ENCODE measurements at regions not wholly inside any gene's neighbourhood (a gene's known extent, or its start where the extent isn't known, plus 50 kb on each side); places are given as distances from the start of the nearest gene placed in this dataset.

DNA sequence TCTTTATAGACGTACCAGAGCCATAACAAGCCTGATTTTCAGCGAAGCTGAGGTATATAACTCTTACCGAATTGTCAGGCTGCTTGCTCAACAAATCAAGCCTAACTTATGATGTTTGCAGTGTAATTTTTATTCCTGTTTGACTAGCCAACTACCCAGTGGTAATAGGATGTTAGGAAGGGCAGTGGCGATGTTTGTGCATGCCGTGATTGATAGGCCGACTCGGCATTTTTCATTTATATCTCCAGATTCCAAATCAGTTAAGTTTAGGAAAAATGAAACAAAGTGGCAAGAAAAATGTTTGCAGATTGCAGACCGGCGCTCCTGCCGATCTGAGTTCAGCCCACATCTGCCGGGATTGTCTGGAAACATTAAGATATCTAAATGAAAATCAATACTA, 401.6 kb upstream of the ZNF507 start:
- WGBS, 2 donors: 41 to 57% methylated on average over 11 of the region's 11 CpGs
- H3K4me1 ChIP-seq (ENCODE audit: control insufficient read depth in 2 of 2, insufficient read depth in 2 of 2, low read length in 1 of 2): no peaks in the 10 kb centered on the region
- no peak overlapping the region for H3K27ac ChIP-seq (ENCODE audit: low read depth in 2 of 2, low read length in 1 of 2)
- H3K27me3 ChIP-seq (ENCODE audit: control insufficient read depth in 1 of 2, insufficient read depth in 2 of 2, low read length in 2 of 2): no peaks in the 10 kb centered on the region
- no peaks in the 10 kb centered on the region for H3K36me3 ChIP-seq (ENCODE audit: control insufficient read depth in 2 of 2, insufficient read depth in 2 of 2, low read length in 1 of 2)
- no peak overlapping the region for H3K4me3 ChIP-seq (ENCODE audit: low read depth in 1 of 2, low read length in 2 of 2)
- H3K9me3 ChIP-seq (ENCODE audit: control insufficient read depth in 2 of 2, insufficient read depth in 1 of 2, low read depth in 1 of 2, low read length in 1 of 2): peaks cover 1 to 8% of the 10 kb centered on the region in 2 donors

DNA sequence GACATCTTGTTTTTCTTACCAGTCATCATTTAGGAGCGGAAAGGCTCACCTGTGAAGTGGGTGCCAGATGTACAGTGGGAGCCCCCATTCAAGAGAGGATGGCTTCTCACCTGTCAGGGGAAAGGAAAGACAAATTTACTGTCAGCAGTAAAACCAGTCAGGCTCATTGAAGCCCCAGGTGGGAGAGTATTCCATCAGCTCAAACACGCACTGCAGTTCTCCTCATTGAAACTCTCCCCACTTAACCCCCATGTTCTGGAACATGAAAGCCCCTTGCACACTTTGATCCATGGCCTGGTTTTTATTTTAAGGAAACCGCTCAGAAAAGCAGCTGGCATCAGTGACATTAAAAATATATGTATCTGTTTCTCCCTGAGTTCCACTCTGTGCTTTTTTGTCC, 401.1 kb upstream of the ZNF507 start:
- H3K27ac ChIP-seq (ENCODE audit: low read depth in 2 of 2, low read length in 1 of 2): no peak overlapping the region
- H3K27me3 ChIP-seq (ENCODE audit: control insufficient read depth in 1 of 2, insufficient read depth in 2 of 2, low read length in 2 of 2): no peaks in the 10 kb centered on the region
- H3K4me1 ChIP-seq (ENCODE audit: control insufficient read depth in 2 of 2, insufficient read depth in 2 of 2, low read length in 1 of 2): no peaks in the 10 kb centered on the region
- peaks cover 5 to 6% of the 10 kb centered on the region in 2 donors for H3K9me3 ChIP-seq (ENCODE audit: control insufficient read depth in 2 of 2, insufficient read depth in 1 of 2, low read depth in 1 of 2, low read length in 1 of 2)
- H3K4me3 ChIP-seq (ENCODE audit: low read depth in 1 of 2, low read length in 2 of 2): no peak overlapping the region
- no peaks in the 10 kb centered on the region for H3K36me3 ChIP-seq (ENCODE audit: control insufficient read depth in 2 of 2, insufficient read depth in 2 of 2, low read length in 1 of 2)
- 70 to 78% methylated on average over 3 of the region's 3 CpGs for WGBS, 2 donors

DNA sequence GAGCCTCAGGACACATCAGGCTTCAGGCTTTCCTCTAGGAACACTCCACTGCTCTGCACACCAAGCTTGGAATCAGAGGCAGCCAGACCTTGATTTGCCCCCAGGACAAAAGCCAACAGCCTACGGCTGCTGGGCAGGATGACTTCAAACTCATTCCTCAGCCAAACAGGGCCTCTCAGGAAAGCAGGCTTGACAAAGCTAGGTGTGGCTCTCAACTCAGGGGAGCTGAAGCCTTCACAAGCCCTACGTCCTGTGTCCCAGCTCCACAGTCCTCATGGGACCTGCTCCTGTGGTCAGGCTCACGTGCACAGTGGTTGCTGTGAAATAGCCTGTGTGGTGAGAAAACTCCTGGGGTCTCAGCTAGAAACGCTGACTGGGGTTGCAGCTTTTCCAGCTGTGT, 398.9 kb upstream of the ZNF507 start:
- whole genome bisulfite sequencing, 2 donors: 45 to 50% methylated on average over 4 of the region's 4 CpGs
- Histone ChIP-seq H3K36me3 (ENCODE audit: control insufficient read depth in 2 of 2, insufficient read depth in 2 of 2, low read length in 1 of 2) (no peaks in the 10 kb centered on the region), H3K27ac (ENCODE audit: low read depth in 2 of 2, low read length in 1 of 2) (no peak overlapping the region), H3K9me3 (ENCODE audit: control insufficient read depth in 2 of 2, insufficient read depth in 1 of 2, low read depth in 1 of 2, low read length in 1 of 2) (peaks cover 5 to 6% of the 10 kb centered on the region in 2 donors), H3K4me3 (ENCODE audit: low read depth in 1 of 2, low read length in 2 of 2) (no peak overlapping the region), H3K27me3 (ENCODE audit: control insufficient read depth in 1 of 2, insufficient read depth in 2 of 2, low read length in 2 of 2) (no peaks in the 10 kb centered on the region), H3K4me1 (ENCODE audit: control insufficient read depth in 2 of 2, insufficient read depth in 2 of 2, low read length in 1 of 2) (no peaks in the 10 kb centered on the region)

DNA sequence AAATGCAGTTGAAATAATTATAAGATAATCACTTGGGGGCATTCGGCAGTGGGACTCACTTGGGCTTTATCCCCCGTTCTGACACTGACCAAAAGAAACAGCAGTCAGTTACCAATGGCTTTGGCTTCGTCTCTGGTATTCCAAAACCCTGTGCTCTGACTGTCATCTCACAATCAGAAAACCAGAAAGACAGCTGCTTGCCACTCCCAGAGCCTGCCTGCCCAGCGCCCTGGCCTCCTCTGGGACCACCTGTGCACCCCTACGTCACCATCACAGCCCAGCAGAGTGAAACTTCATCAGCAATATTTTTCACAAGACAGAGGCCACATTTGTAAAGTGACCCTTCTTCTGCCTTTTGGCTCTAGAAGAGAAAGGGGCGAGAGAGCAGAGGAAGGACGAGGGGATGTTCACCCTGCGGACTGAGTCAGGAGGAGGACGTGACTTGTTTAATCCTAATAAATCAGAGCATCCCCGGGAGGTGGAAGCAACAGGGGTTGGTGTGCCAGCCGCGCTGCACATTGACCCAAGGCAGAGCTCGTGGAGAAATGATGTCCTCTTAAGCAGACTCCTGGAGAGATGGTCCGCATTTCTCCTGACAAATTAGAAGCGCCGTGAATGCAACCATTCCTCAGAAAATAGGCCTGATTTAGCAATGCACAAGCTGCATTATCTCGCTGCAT, 397.8 kb upstream of the ZNF507 start:
- Histone ChIP-seq H3K27me3 (ENCODE audit: control insufficient read depth in 1 of 2, insufficient read depth in 2 of 2, low read length in 2 of 2) (no peaks in the 10 kb centered on the region), H3K27ac (ENCODE audit: low read depth in 2 of 2, low read length in 1 of 2) (no peak overlapping the region), H3K4me3 (ENCODE audit: low read depth in 1 of 2, low read length in 2 of 2) (no peak overlapping the region), H3K4me1 (ENCODE audit: control insufficient read depth in 2 of 2, insufficient read depth in 2 of 2, low read length in 1 of 2) (no peaks in the 10 kb centered on the region), H3K9me3 (ENCODE audit: control insufficient read depth in 2 of 2, insufficient read depth in 1 of 2, low read depth in 1 of 2, low read length in 1 of 2) (peaks cover 5 to 6% of the 10 kb centered on the region in 2 donors), H3K36me3 (ENCODE audit: control insufficient read depth in 2 of 2, insufficient read depth in 2 of 2, low read length in 1 of 2) (no peaks in the 10 kb centered on the region)
- WGBS, 2 donors: 80 to 86% methylated on average over 17 of the region's 17 CpGs

DNA sequence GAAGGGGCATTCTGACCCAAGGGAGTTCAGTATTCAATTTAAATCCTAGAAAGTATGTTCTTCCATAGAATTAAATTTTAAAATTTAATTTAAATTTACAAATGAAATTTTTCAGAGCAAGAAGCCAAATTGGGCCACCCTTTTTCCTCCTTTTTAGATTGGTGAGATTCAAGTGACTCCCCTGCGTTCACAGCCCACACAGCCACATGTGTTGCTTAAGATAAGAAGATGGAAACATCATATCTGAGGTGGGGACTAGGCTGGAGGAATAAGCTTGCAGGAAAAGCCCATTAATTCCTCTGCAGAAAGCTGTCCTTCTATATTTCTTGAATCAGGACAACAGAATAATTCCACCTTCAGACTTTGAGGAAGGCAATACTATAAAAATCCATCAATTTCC, 392.7 kb upstream of the ZNF507 start:
- Histone ChIP-seq H3K4me1 (ENCODE audit: control insufficient read depth in 2 of 2, insufficient read depth in 2 of 2, low read length in 1 of 2) (no peaks in the 10 kb centered on the region), H3K4me3 (ENCODE audit: low read depth in 1 of 2, low read length in 2 of 2) (no peak overlapping the region), H3K27me3 (ENCODE audit: control insufficient read depth in 1 of 2, insufficient read depth in 2 of 2, low read length in 2 of 2) (no peaks in the 10 kb centered on the region), H3K9me3 (ENCODE audit: control insufficient read depth in 2 of 2, insufficient read depth in 1 of 2, low read depth in 1 of 2, low read length in 1 of 2) (peaks cover 5% of the 10 kb centered on the region in 2 donors), H3K27ac (ENCODE audit: low read depth in 2 of 2, low read length in 1 of 2) (no peak overlapping the region), H3K36me3 (ENCODE audit: control insufficient read depth in 2 of 2, insufficient read depth in 2 of 2, low read length in 1 of 2) (no peaks in the 10 kb centered on the region)
- 81% methylated on average over 1 of the region's 1 CpG for WGBS, 2 donors

DNA sequence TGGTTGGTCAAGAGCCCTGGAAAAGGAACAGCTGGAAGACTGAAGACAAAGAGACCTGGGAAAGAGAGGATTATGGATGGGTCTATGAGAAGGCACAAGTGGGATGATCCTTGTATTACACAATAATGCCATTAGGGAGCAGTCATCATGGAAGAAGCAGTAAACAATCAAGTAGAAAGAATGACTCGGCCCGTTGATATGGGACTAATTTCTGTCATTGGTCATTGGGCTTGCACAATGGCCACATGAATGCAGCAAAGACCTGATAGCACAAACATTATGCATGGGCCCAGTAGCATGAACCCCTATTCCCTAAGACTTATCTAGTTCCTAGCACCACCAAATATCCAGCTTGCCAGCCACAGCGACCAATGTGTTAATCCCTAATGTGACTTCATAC, 390.3 kb upstream of the ZNF507 start:
- 80 to 90% methylated on average over 3 of the region's 3 CpGs for WGBS, 2 donors
- H3K27me3 ChIP-seq (ENCODE audit: control insufficient read depth in 1 of 2, insufficient read depth in 2 of 2, low read length in 2 of 2): no peaks in the 10 kb centered on the region

DNA sequence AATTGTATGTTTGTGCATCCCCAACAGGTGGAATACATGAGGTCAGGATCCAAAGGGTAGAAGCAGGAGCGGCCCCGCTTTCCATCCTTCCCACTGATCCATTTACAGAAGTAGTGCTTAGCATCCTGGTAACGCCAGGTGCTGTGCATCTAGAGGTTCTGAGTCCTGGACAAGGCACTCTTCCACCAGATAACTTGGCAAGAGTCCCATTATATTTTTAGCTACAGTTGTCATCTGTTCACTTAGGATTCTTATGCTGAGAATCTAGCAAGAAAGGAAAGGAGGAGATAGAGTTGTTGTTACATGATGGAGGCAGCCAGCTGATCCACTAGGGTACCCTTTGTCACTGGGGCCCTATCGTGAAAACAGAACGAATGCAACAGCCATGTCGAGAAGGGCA, 389.5 kb upstream of the ZNF507 start:
- Histone ChIP-seq H3K27me3 (ENCODE audit: control insufficient read depth in 1 of 2, insufficient read depth in 2 of 2, low read length in 2 of 2) (no peaks in the 10 kb centered on the region), H3K27ac (ENCODE audit: low read depth in 2 of 2, low read length in 1 of 2) (no peak overlapping the region), H3K4me3 (ENCODE audit: low read depth in 1 of 2, low read length in 2 of 2) (no peak overlapping the region), H3K9me3 (ENCODE audit: control insufficient read depth in 2 of 2, insufficient read depth in 1 of 2, low read depth in 1 of 2, low read length in 1 of 2) (peaks cover 0 to 2% of the 10 kb centered on the region in 2 donors), H3K4me1 (ENCODE audit: control insufficient read depth in 2 of 2, insufficient read depth in 2 of 2, low read length in 1 of 2) (no peaks in the 10 kb centered on the region), H3K36me3 (ENCODE audit: control insufficient read depth in 2 of 2, insufficient read depth in 2 of 2, low read length in 1 of 2) (no peaks in the 10 kb centered on the region)
- 82 to 88% methylated on average over 6 of the region's 6 CpGs for WGBS, 2 donors

More for the DNA sequence above, 390.3 kb upstream of the ZNF507 start:
- Histone ChIP-seq H3K4me3 (ENCODE audit: low read depth in 1 of 2, low read length in 2 of 2) (no peak overlapping the region), H3K9me3 (ENCODE audit: control insufficient read depth in 2 of 2, insufficient read depth in 1 of 2, low read depth in 1 of 2, low read length in 1 of 2) (no peaks in the 10 kb centered on the region), H3K27ac (ENCODE audit: low read depth in 2 of 2, low read length in 1 of 2) (no peak overlapping the region), H3K4me1 (ENCODE audit: control insufficient read depth in 2 of 2, insufficient read depth in 2 of 2, low read length in 1 of 2) (no peaks in the 10 kb centered on the region), H3K36me3 (ENCODE audit: control insufficient read depth in 2 of 2, insufficient read depth in 2 of 2, low read length in 1 of 2) (no peaks in the 10 kb centered on the region)

DNA sequence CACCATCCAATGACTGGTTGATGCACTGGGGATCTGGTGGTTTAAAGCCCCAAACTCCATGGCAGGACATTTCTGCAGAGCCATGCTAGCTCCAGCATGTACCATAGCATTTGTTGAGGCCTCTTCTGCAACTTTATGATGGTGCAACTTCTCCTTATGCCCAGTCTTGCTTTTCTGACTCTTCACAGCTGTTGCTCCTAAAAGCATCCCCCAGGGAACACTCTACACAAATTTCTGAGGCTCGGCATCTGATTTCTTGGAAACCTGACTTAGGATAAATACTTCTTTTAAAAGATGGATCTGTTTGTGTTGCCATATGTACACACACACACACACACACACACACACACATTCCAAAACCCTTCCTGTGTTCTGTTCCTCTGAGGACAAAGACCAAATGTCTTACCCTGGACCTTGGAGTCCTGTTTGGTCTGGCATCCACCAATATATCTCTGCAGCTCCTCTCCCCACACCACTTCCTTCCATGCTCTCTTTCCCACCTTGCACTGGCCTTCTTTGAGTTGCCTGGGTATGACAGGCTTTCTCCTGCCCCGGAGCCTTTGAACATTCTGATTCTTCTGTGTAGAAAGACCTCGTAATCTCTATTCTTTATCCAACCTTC, 388.5 kb upstream of the ZNF507 start:
- H3K27me3 ChIP-seq (ENCODE audit: control insufficient read depth in 1 of 2, insufficient read depth in 2 of 2, low read length in 2 of 2): no peaks in the 10 kb centered on the region
- no peaks in the 10 kb centered on the region for H3K36me3 ChIP-seq (ENCODE audit: control insufficient read depth in 2 of 2, insufficient read depth in 2 of 2, low read length in 1 of 2)
- peaks cover 0 to 2% of the 10 kb centered on the region in 2 donors for H3K9me3 ChIP-seq (ENCODE audit: control insufficient read depth in 2 of 2, insufficient read depth in 1 of 2, low read depth in 1 of 2, low read length in 1 of 2)
- 65 to 76% methylated on average over 3 of the region's 3 CpGs for WGBS, 2 donors
- H3K4me1 ChIP-seq (ENCODE audit: control insufficient read depth in 2 of 2, insufficient read depth in 2 of 2, low read length in 1 of 2): no peaks in the 10 kb centered on the region
- no peak overlapping the region for H3K27ac ChIP-seq (ENCODE audit: low read depth in 2 of 2, low read length in 1 of 2)
- H3K4me3 ChIP-seq (ENCODE audit: low read depth in 1 of 2, low read length in 2 of 2): no peak overlapping the region

DNA sequence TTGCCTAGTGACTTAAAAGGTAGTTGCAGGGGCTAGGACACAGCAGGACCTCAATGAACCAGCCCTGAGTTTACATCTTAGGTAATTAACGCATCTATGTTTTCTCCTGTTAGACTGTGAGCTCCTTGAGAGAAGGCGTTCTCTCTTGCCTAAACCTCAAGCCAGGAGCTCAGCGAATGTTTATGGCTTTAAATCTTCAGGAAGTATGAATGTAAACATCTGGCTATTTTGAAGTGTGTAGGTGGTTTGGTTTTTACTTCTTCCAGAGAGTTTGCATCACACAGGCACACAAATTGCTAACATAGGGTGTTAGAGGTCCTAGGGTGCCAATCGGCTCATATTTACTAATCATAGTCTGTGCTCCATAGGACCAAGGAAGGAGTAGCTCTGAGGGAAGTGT, 387.7 kb upstream of the ZNF507 start:
- Histone ChIP-seq H3K4me1 (ENCODE audit: control insufficient read depth in 2 of 2, insufficient read depth in 2 of 2, low read length in 1 of 2) (no peaks in the 10 kb centered on the region), H3K27ac (ENCODE audit: low read depth in 2 of 2, low read length in 1 of 2) (no peak overlapping the region), H3K27me3 (ENCODE audit: control insufficient read depth in 1 of 2, insufficient read depth in 2 of 2, low read length in 2 of 2) (no peaks in the 10 kb centered on the region), H3K9me3 (ENCODE audit: control insufficient read depth in 2 of 2, insufficient read depth in 1 of 2, low read depth in 1 of 2, low read length in 1 of 2) (peaks cover 0 to 2% of the 10 kb centered on the region in 2 donors), H3K36me3 (ENCODE audit: control insufficient read depth in 2 of 2, insufficient read depth in 2 of 2, low read length in 1 of 2) (no peaks in the 10 kb centered on the region), H3K4me3 (ENCODE audit: low read depth in 1 of 2, low read length in 2 of 2) (no peak overlapping the region)
- WGBS, 2 donors: 69 to 71% methylated on average over 4 of the region's 4 CpGs

DNA sequence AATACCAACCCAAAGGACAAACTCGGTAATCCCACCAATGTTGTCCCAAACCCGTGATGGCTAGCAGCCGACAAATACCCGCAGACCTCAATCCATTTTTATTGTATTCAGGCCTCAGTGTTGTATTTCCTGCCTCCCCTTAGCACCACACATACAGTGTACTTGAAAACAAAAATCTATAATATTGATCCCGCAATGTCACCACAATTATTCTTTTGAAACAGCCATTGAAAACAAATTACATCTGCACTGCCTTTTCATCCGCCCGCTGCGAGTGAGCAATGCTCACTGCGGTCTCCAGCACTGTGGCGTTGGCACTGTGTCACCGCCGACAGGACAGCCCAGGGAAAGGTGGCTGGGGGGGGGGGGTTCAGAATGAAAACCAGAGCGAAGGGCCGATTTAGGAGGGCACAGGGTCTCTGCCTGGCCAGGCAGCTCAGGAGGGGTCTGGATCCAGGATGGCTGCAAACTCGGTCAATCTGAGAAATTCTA, 385.8 kb upstream of the ZNF507 start:
- no peaks in the 10 kb centered on the region for H3K36me3 ChIP-seq (ENCODE audit: control insufficient read depth in 2 of 2, insufficient read depth in 2 of 2, low read length in 1 of 2)
- no peaks in the 10 kb centered on the region for H3K27me3 ChIP-seq (ENCODE audit: control insufficient read depth in 1 of 2, insufficient read depth in 2 of 2, low read length in 2 of 2)
- no peaks in the 10 kb centered on the region for H3K4me1 ChIP-seq (ENCODE audit: control insufficient read depth in 2 of 2, insufficient read depth in 2 of 2, low read length in 1 of 2)
- 83 to 94% methylated on average over 15 of the region's 15 CpGs for WGBS, 2 donors
- H3K27ac ChIP-seq (ENCODE audit: low read depth in 2 of 2, low read length in 1 of 2): no peak overlapping the region
- H3K9me3 ChIP-seq (ENCODE audit: control insufficient read depth in 2 of 2, insufficient read depth in 1 of 2, low read depth in 1 of 2, low read length in 1 of 2): peaks cover 0 to 2% of the 10 kb centered on the region in 2 donors
- H3K4me3 ChIP-seq (ENCODE audit: low read depth in 1 of 2, low read length in 2 of 2): no peak overlapping the region
